Transverse colon (tissue), 3 donors: ENCODE measurements at regions not wholly inside any gene's neighbourhood (a gene's known extent, or its start where the extent isn't known, plus 50 kb on each side); places are given as distances from the start of the nearest gene placed in this dataset.

Experiments
- CTCF ChIP-seq, 5 experiments: fragments of 200-600 bp in 3 of 5; fragments of 450-650 bp in 2 of 5; sonication (generic) in 3 of 5; IDR thresholded peaks; 1 replicate in 2 of 5; 2 replicates in 3 of 5; pipeline ENCODE4 v1.5.1; 2016 to 2017; ENCODE audit warnings: antibody characterized with exemption in 5 of 5, inconsistent platforms in 3 of 5, mild to moderate bottlenecking in 2 of 5, moderate library complexity in 1 of 5
- EP300 ChIP-seq: sonication (generic); formaldehyde crosslinking; IDR thresholded peaks from one replicate; pipeline ENCODE4 v1.6.1; 2017; ENCODE audit warnings: antibody characterized with exemption, low read depth
- POLR2A ChIP-seq: fragments of 450-650 bp; IDR thresholded peaks from one replicate; pipeline ENCODE4 v1.6.1; 2016; ENCODE audit warnings: antibody characterized with exemption, mild to moderate bottlenecking, moderate library complexity

- no peak for TF ChIP-seq POLR2A
- no peak for TF ChIP-seq CTCF (IDR thresholded peaks at IDR 0.05)
- TF ChIP-seq EP300 = no peak
Observed at GRCh38 chr1:37184789-37185188, 150.5 kb upstream of the GRIK3 start.
